ENCODE measurements at regions not wholly inside any gene's neighbourhood (a gene's known extent, or its start where the extent isn't known, plus 50 kb on each side); places are given as distances from the start of the nearest gene placed in this dataset.

DNA sequence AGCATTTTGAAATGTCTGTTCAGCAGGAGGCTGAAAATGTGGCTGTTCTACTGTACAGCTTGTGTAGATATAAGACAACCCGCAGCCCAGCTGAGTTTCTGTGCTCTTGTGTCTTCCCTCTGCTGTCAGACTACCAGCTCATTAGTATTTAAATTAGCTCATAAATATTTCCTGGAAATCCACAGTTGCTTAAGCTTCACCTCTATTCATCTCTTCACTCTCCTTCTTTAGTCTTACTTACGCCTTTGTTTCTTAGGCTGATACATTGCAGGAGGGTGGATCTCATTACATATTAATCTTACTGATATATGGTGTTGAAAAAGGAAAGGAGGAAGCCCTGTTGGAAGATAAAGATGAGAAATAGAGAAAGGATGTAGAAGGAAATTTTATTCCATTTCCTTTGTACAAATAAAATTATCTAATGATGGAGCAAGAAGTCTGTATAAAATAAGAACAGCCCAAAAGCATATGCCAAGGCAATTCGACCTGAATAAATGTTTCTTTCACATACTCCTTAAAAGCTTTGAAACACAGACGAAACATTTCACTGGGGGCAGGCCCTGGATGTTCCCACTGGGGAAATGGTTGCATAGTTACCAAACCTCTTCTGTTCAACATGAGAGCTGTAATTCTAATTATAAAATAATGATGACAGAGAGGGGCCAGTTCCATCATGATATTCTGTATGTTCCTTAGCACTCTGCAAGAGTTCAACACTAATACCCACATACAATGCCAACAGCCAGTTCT, 111.8 kb upstream of the APC start:
- H3K4me3 ChIP-seq, result no peak overlapping the region
- no peaks in the 10 kb centered on the region for H3K36me3 ChIP-seq (ENCODE audit: low read depth, missing control alignments)
- no peak for DNase-seq
- 49 to 57% methylated on average over 4 of the region's 4 CpGs for WGBS, 2 donors
- no peaks in the 10 kb centered on the region for H3K27me3 ChIP-seq
- intact Hi-C loops (cut with DNase I; ENCODE audit: low total_unique reads), result no loop called here
- H3K27ac ChIP-seq, result no peak overlapping the region
- no peaks in the 10 kb centered on the region for H3K4me1 ChIP-seq
- TF ChIP-seq POLR2A (IDR thresholded peaks at IDR 0.05), result no peak
- TF ChIP-seq, protein P1, sequence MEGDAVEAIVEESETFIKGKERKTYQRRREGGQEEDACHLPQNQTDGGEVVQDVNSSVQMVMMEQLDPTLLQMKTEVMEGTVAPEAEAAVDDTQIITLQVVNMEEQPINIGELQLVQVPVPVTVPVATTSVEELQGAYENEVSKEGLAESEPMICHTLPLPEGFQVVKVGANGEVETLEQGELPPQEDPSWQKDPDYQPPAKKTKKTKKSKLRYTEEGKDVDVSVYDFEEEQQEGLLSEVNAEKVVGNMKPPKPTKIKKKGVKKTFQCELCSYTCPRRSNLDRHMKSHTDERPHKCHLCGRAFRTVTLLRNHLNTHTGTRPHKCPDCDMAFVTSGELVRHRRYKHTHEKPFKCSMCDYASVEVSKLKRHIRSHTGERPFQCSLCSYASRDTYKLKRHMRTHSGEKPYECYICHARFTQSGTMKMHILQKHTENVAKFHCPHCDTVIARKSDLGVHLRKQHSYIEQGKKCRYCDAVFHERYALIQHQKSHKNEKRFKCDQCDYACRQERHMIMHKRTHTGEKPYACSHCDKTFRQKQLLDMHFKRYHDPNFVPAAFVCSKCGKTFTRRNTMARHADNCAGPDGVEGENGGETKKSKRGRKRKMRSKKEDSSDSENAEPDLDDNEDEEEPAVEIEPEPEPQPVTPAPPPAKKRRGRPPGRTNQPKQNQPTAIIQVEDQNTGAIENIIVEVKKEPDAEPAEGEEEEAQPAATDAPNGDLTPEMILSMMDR (IDR thresholded peaks at IDR 0.05), result no peak
- no peaks in the 10 kb centered on the region for H3K9me3 ChIP-seq

DNA sequence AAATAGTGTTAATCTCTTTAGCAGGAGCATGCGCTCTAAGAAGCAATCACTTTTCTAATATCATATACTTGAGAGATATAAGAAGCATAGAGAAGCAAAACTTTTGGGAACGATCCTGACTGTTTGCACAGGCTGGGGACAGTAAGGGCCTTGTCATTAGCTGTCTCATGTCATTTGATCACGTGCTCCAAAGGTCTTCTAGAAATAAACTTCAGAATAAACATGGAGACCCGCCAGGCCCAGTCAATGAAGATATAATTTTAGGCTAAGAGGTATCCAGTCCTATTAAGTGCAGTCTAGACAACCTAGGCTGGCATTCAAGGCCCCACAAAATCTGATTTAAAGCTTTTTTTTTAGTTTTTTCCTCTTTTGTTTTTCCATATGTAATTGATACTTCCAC, 111.0 kb upstream of the APC start:
- intact Hi-C loops (cut with DNase I; ENCODE audit: low total_unique reads), result no loop called here
- H3K27ac ChIP-seq, result no peak overlapping the region
- no peaks in the 10 kb centered on the region for H3K9me3 ChIP-seq
- TF ChIP-seq, protein P1 (IDR thresholded peaks at IDR 0.05), result no peak
- no peak for TF ChIP-seq POLR2A (IDR thresholded peaks at IDR 0.05)
- H3K27me3 ChIP-seq, result no peaks in the 10 kb centered on the region
- no peak overlapping the region for H3K4me3 ChIP-seq
- 80 to 82% methylated on average over 4 of the region's 4 CpGs for WGBS, 2 donors
- no peak for DNase-seq
- H3K4me1 ChIP-seq, result no peaks in the 10 kb centered on the region
- no peaks in the 10 kb centered on the region for H3K36me3 ChIP-seq (ENCODE audit: low read depth, missing control alignments)

DNA sequence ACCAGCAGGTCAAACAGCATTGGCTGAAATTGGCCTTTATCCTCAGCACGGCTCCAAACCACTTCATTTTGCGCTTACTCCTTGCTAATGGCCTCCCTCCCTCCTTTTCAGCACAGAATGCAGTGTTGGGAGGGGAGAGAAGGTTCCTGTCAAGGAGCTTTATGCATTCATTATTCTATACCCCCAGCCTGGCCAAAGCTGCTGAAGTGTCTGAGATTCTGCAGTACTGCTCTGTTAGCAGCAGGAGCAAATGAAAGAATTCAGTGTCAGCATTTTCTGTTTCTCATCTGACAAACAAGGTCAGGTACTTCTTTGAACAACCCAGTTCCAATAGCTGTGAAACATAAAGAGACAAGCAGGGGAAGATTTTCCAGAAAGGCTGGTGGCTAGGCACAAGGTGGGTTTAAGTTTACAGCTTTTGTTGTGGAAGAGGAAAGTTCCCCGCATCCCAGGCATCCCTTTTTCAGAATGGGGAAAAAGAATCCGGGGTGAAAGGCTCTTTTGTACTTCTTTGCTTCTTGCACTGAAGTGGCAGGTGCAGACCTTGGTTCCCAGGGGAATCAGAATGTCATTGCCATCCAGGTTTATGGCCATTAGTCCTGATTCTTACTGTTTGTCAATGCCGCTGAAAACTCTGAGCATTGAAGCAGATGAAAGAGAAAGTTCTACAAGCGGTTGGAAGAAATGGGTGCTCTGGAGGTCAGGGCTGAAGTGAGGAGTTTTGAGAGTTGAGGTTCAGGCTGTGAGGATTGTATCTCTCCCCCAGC, 109.3 kb upstream of the APC start:
- H3K27me3 ChIP-seq, result no peaks in the 10 kb centered on the region
- H3K36me3 ChIP-seq (ENCODE audit: low read depth, missing control alignments), result no peaks in the 10 kb centered on the region
- DNase-seq, result no peak
- intact Hi-C loops (cut with DNase I; ENCODE audit: low total_unique reads), result no loop called here
- H3K4me1 ChIP-seq, result no peaks in the 10 kb centered on the region
- no peak overlapping the region for H3K4me3 ChIP-seq
- no peaks in the 10 kb centered on the region for H3K9me3 ChIP-seq
- WGBS, 2 donors, result 31 to 47% methylated on average over 6 of the region's 6 CpGs
- H3K27ac ChIP-seq, result no peak overlapping the region
- TF ChIP-seq POLR2A (IDR thresholded peaks at IDR 0.05), result no peak
- TF ChIP-seq, protein P1 (IDR thresholded peaks at IDR 0.05), result peak in 1 of 3 experiments; percentile 12

DNA sequence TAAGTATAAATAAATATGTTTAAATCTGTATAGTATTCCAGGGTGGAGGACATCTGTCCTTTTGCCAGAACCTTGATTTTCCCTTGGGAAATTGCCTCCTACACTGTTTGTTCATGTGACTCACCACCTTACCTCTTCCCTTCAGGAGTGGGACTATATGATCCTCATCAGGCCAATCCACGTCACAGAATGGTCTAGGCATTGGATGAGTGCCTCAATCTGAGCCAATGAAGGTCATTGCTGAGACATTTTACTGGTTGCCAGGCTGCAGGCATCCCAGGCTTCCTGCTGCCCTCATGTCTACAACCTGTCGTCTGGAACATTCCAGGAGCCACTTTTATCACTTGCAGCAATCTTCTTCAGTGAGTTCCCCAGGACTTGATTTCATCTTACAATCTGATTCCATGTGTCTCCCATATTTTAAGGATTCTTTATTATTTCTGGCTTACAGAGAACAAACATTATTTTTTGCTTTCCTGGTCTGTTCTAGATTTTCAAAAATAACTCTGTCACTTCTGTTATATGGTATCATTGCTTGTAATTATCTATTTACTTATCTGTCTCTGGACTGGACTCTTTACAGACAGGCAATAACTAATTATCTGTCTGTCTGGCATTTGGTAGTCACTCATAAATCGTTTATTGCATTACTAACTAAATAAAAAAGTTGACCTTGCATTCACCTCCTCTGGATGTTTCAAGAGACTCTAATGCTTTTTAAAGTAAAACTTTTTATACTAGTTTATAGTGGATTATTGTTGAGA, 107.3 kb upstream of the APC start:
- no peak for DNase-seq
- no peaks in the 10 kb centered on the region for H3K36me3 ChIP-seq (ENCODE audit: low read depth, missing control alignments)

More for the DNA sequence above, 107.3 kb upstream of the APC start:
- intact Hi-C loops (cut with DNase I; ENCODE audit: low total_unique reads), result no loop called here
- Histone ChIP-seq H3K4me3 (no peak overlapping the region), H3K27ac (no peak overlapping the region), H3K4me1 (no peaks in the 10 kb centered on the region), H3K27me3 (no peaks in the 10 kb centered on the region), H3K9me3 (no peaks in the 10 kb centered on the region)
- WGBS, 2 donors, result 54 to 61% methylated on average over 3 of the region's 3 CpGs
- TF ChIP-seq POLR2A (IDR thresholded peaks at IDR 0.05), result no peak
- TF ChIP-seq, protein P1 (IDR thresholded peaks at IDR 0.05), result no peak
